Limb (tissue), 2 donors: ENCODE measurements at regions not wholly inside any gene's neighbourhood (a gene's known extent, or its start where the extent isn't known, plus 50 kb on each side); places are given as distances from the start of the nearest gene placed in this dataset.

Experiments used
- DNase-seq, 2 donors: peaks; one replicate each; pipeline ENCODE4 v3.0.0-alpha.2; 2016; ENCODE audit errors: extremely low spot score in 2 of 2

DNA sequence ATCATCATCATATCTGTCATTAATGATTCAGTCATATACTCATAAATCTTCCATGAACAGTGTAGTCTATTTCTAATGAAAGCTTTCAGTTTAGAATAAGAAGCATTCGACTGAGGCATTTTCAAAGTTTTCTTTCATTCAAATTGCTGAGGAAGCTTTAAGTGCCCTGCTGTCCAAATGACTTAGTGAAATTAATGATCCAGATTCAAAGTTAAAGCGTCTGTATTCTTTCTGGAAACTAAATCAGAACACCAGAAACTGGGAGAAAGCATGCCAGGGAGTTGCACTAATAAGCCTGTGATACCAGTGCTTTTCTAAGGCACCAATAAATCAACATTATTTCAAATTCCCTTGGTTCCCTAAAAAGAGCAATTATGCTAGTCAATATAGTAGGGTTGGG, 367.8 kb upstream of the ANO5 start:
- DNase-seq, result no peak

DNA sequence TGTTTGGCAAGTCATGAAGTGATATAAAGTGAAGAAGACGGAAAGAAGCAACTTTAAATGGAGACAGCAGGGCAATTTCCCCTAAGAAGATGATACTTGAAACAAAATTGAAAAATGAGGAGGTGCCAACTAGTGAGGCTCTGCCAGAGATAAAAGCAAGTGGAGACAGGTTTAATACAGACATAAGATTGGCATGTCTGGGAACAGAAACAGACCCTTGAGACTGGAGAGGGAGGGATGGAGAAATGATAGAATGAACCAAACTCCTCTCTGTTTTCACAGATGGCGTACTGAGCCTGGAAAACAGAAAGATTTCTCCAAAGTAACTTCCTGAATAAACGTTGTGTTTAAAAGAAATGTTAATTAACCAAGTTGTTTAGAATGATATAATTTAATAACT, 354.5 kb upstream of the ANO5 start:
- DNase-seq, result no peak

- no peak for DNase-seq
Measured at GRCh38 chr11:21839796-21840195, 353.1 kb upstream of the ANO5 start.

DNA sequence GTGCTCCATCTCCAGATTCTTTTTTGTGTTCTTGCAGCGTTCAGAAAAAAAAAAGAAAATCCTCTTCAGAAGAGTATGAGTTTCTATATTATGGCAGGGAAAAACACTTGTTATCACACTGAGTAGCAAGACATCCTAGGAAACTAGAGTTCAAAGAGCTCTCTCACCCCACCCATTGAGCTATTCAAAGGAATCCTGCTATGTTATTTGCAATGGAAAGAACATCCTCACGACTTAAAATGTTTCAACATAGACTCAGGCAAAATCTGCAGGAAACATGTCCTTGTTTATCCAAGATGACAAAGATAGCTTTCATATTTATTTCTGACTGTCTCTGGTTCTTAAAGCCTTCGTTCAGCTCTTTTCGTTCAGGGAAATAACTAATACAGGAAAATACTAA, 331.6 kb upstream of the ANO5 start:
- DNase-seq, result no peak

- no peak for DNase-seq
Measured at GRCh38 chr11:21865541-21865940, 327.3 kb upstream of the ANO5 start.

DNA sequence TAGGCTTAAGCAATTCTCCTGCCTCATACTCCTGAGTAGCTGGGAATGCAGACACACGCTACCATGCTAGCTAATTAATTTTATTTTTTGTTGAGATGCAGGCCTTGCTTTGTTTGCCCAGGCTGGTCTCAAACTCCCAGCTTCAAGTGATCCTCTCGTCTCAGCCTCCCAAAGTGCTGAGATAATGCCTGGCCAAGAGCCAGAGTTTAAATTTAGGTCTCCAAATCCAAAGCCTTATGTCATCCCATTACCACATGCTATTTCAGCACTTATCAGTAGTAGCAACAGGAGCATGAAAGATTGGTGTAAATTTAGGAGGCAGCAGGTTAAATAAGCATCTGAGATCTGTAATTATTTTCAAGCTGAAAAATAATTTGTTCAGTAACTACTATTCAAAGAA, 326.1 kb upstream of the ANO5 start:
- DNase-seq, result no peak

- no peak for DNase-seq
Measured at GRCh38 chr11:21877151-21877550, 315.7 kb upstream of the ANO5 start.

GRCh38 chr11:21883354-21883753, 309.5 kb upstream of the ANO5 start:
- DNase-seq, result no peak

GRCh38 chr11:21888814-21889213, 304.1 kb upstream of the ANO5 start:
- DNase-seq, result no peak

DNA sequence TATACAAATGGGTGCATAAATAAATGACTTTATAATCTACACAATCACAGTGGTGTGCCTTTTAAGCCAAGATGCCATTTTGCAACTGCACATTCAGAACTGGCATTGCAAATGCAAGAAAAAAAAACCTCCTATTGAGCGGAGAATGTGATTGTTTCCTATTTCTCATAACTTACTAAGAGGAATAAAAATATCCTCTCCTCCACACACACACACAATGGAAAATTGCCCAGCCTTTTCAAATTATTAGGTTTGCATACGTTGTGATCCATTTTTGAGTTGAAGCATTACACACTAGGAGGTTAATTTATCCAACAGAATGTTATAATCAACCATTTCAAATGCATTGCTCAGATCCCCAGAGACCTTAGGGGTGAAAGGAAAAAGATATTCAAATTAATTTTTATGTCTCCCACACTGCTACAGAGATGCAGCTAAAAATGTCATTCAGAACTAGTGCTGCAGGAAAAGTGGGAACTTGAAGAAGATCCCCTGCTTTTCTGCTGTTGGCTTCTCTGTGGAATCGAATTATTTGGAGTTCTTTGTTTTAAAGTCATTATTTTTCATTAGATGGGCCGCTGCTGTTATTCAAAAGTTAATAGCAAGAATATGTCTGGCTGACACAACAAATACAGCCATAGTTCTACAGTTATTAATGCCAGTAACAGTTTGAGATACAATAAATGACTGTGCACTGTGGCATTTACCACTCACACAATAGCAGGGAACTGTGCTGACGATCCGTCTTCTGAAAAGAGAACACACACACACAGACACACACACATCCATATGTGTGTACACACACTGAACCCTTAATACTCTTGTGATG, 299.9 kb upstream of the ANO5 start:
- DNase-seq, result no peak

DNA sequence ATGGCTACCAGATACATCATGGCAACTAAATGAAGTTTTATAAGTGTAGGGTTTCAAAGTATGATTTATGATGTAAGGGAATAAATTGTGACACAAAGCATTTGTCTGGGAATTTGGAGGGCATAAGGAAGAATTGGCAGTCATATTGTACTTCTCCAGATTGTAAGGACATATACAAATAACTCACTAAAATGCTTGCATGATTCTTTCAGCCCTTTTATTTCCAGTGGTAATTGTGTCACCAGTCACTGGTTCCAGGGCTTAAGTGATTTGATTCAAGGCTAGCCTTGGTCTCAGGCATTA, 299.4 kb upstream of the ANO5 start:
- peak in 1 of 2 donors; percentile 20 for DNase-seq

DNA sequence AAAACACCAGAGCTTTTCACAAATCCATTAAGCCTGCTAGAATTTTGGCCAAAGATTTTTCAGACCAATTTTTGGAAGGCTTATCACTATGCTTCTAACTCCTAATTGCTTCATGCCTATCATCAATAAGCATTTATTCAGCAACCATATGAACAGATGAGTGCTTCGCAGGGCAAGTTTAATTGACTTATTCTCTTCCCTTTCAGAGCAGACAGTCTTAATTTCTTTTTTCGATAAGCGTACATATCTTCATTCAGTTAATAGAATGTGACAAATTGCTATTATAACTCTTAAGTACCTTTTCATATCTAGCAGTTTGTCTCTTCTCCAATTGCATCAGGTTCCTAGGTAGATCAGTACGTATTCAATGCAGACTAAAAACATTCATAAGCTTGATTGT, 298.4 kb upstream of the ANO5 start:
- no peak for DNase-seq

- DNase-seq, result no peak
Measured at GRCh38 chr11:21895686-21896085, 297.2 kb upstream of the ANO5 start.

DNA sequence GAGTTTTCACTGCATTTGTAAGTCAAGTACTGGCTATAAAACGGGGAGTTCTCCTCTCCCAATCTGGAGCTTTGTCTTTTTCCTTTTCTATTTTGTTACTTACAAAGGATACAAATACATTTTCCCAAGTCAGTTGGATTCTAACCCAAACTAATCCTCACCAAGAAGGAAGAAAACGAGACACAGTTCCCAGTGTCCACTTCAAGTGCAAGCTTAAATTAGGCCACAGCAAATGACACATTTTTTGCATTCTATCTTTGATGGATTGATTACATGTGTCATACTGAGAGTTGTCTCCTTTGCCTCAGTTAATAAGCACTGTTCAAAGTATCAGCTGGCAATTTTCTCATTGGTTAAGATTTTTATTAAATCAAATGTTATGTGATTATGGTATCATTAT, 296.7 kb upstream of the ANO5 start:
- DNase-seq, result no peak

DNA sequence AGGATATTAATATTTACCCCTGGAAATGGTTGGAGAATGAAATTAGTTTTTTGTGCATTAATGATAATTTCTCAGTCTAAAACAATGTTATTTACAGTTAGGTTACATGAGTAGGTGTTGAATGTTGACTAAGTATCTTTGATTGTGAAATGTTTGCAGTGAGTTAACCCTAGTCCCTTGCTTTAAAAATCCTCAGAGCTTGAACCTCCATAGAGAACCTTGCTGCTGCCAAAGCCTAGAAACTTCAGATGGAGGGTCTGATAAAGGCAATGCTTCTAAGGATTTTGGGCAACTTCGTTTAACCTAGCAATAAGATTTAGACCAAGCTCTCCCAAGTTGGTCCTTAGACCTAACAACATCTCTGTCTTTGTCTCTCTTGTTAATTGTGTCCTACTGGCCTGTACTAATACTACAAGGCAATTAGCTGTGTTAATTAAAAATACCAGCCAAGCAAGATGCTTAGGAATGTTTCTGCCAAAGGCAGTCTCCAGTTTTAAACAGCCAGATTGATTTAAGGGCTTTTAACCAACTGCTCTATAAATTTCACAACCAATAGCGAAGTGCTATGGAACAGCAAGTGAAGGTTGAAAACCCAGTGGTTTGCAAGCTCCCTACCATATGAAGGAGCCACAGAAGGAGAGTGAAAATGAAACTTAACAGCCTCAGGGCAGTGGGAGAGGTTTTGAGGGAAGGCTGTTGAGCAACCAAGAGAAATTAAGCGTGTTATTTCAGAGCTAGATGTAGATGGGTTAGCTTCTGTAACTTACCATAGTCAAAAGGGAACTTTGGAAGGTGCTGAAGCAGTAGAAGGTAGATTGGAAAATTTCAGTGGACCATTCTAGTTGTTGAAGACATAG, 295.9 kb upstream of the ANO5 start:
- no peak for DNase-seq

GRCh38 chr11:21897752-21898151, 295.1 kb upstream of the ANO5 start:
- no peak for DNase-seq

GRCh38 chr11:21908211-21908610, 284.7 kb upstream of the ANO5 start:
- DNase-seq, result no peak

DNA sequence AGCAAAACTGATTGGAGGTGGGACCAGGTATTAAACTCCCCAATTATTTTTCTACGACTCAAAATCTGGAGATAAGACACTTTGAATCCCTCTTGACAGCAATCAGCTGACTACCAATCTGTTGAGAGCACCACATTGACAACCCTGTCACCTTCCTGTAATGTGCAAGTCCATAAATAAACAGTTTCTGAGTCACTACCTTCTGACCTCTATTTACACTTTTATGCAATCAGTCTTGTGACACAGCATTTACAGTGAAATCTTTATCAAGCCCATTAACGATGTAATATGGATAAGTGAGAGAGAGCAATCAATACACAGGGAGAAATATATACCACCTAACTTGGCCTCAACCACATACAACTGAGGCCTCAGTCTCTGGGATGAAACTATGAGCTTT, 283.7 kb upstream of the ANO5 start:
- no peak for DNase-seq

DNA sequence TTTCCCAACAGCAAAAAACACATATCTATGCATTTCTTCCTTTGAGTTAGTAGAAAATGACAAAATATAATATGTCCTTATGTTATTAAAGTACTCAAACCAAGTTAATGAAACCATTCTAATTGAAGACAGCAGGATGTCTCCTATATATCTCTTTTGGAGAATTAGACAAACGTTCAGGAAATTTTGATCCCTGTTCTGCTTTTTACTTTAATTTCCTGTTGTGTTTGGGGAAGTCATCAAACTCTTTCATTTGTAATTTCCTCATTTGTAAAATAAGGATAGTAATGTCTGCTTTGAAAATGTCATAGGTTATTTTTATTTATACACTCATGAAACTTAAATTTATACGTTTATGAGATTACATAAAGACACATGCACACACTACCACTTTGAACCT, 281.8 kb upstream of the ANO5 start:
- no peak for DNase-seq

DNA sequence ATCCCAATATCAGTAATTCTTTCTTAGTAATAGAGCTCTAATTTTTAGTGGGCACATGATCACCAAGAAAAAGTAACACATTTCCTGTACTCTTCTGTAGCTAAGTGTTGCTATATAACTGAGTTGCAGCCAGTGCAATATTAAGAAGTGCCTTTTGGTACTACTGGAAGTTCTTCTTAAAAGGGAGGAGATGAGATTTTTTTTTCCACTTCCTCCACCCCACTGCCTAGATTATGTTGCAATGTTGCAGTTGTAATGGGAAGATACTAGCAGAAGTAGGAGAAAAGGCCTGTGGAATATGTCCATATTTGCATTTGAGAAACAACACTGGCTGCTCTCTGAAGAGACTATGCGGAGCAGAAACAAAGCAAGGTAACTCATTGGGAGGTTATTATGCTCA, 280.6 kb upstream of the ANO5 start:
- DNase-seq, result no peak

DNA sequence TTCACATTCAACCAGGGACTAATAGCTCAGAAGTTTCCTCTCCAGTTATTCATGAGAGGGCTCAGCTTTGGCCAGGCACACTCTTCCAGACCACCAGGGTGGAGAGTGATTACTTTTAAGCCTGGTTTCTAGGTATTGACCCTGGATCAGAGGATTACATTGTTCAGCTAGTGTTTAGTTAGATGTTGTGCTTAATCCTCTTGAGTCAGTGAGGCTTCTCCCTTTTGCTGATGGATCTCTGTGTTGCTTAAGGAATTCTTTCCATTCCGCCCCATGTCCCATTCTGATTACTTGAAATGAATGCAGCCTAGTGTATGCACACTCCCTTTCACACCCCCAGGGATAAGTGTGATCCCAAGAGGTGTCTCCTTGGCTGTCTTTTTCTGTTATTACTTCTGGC, 271.7 kb upstream of the ANO5 start:
- DNase-seq, result no peak

GRCh38 chr11:21924262-21924661, 268.6 kb upstream of the ANO5 start:
- no peak for DNase-seq

- no peak for DNase-seq
Measured at GRCh38 chr11:21927628-21928027, 265.3 kb upstream of the ANO5 start.
